ENCODE measurements at regions not wholly inside any gene's neighbourhood (a gene's known extent, or its start where the extent isn't known, plus 50 kb on each side); places are given as distances from the start of the nearest gene placed in this dataset.

- TF ChIP-seq EZH2 (IDR thresholded peaks at IDR 0.05; ENCODE audit: insufficient read depth, poor library complexity, severe bottlenecking) = no peak
- no peak for TF ChIP-seq EZH2phosphoT487 (IDR thresholded peaks at IDR 0.05; ENCODE audit: insufficient read depth, low read depth)
- DNase-seq = no peak
- no peak overlapping the region for H3K27ac ChIP-seq
- no peaks in the 10 kb centered on the region for H3K4me1 ChIP-seq (ENCODE audit: insufficient read depth)
- no peaks in the 10 kb centered on the region for H4K20me1 ChIP-seq (ENCODE audit: insufficient read depth)
- H3K36me3 ChIP-seq (ENCODE audit: low read depth) = no peaks in the 10 kb centered on the region
- WGBS, 2 experiments (ENCODE audit: low coverage in 1 of 2, low lambda C conversion rate in 2 of 2, missing lambda C conversion rate in 2 of 2) = 8 to 10% methylated on average over 3 of the region's 3 CpGs
- no peaks in the 10 kb centered on the region for H3K9me2 ChIP-seq (ENCODE audit: insufficient read depth)
- in situ Hi-C loops (cut with MboI) = no loop called here
- no peaks in the 10 kb centered on the region for H3K79me2 ChIP-seq (ENCODE audit: insufficient read depth)
- no peaks in the 10 kb centered on the region for H3K27me3 ChIP-seq (replicated peaks; ENCODE audit: insufficient read depth)
- no peak overlapping the region for H3K4me2 ChIP-seq (ENCODE audit: unreplicated experiment)
- H3K4me3 ChIP-seq = no peak overlapping the region
- H3F3A ChIP-seq (ENCODE audit: insufficient read depth) = no peaks in the 10 kb centered on the region
- H2AFZ ChIP-seq = no peak overlapping the region
- no peak overlapping the region for H3K9ac ChIP-seq
- H3K9me3 ChIP-seq (ENCODE audit: low read depth) = no peaks in the 10 kb centered on the region
These were observed 77.9 kb upstream of the AVPR1A start for GRCh38 chr12:63228853-63229252.

DNA sequence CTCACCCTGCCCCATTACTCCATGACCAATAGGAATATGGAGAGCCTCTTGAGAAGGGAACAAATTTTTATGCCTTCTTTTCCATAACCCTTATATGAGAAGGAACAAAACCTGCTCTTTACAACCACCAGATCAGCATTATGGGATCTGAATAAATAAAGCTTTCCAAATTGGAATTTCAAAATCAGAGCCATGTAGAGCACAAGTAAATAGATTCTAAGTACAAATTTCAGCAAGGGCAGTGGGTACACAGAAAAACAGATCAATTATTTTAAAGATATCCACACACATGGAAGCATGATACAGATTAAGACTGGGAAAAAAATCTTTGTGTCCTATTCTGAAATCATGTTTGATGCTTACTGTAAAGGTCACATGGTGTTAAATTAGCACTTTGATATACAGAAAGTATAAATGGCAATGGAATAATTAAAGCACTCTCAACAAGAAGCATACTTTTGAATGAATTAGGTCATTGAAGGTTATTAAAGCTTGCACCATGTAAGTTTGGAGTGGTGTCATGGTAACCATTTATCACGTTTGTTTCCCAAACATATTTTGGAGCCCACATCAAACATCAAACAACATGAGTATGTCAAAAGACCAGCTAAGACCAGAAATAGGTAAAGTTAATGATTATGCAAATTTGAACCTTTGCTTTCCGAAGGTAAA is 75.9 kb upstream of the AVPR1A start:
- no peak for DNase-seq

DNA sequence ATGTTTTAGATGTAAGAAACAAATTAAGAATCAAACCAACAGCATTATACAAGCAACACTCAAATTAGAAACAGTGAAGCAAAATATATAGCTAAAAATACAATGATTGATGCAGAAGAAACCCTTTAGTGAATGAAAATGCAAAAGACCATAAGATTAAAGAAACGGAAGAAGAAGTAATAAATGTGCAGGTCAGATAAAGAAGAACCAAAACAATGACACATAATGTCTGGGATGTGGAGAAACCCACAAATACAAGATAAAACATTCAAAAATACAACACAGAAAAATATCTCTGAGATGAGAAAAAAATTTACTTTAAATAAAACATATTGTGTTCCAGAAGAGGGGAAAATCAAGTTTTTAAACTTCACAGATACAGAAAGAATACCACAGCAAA is 73.4 kb upstream of the AVPR1A start:
- in situ Hi-C loops (cut with MboI) = no loop called here
- Histone ChIP-seq H3K4me1 (ENCODE audit: insufficient read depth) (no peaks in the 10 kb centered on the region), H3K9ac (no peak overlapping the region), H3K79me2 (ENCODE audit: insufficient read depth) (no peaks in the 10 kb centered on the region), H3F3A (ENCODE audit: insufficient read depth) (no peaks in the 10 kb centered on the region), H3K27ac (no peak overlapping the region), H3K36me3 (ENCODE audit: low read depth) (no peaks in the 10 kb centered on the region), H2AFZ (no peak overlapping the region), H3K4me3 (no peak overlapping the region), H3K9me2 (ENCODE audit: insufficient read depth) (no peaks in the 10 kb centered on the region), H3K4me2 (ENCODE audit: unreplicated experiment) (no peak overlapping the region), H3K9me3 (ENCODE audit: low read depth) (no peaks in the 10 kb centered on the region), H3K27me3 (replicated peaks; ENCODE audit: insufficient read depth) (no peaks in the 10 kb centered on the region), H4K20me1 (ENCODE audit: insufficient read depth) (no peaks in the 10 kb centered on the region)
- 13 to 30% methylated on average over 1 of the region's 1 CpG for WGBS, 2 experiments (ENCODE audit: low coverage in 1 of 2, low lambda C conversion rate in 2 of 2, missing lambda C conversion rate in 2 of 2)
- no peak for DNase-seq
- TF ChIP-seq EZH2 (IDR thresholded peaks at IDR 0.05; ENCODE audit: insufficient read depth, poor library complexity, severe bottlenecking) (no peak), EZH2phosphoT487 (IDR thresholded peaks at IDR 0.05; ENCODE audit: insufficient read depth, low read depth) (no peak)

More for the DNA sequence above, 75.9 kb upstream of the AVPR1A start:
- H3K9ac ChIP-seq = no peak overlapping the region
- no peaks in the 10 kb centered on the region for H4K20me1 ChIP-seq (ENCODE audit: insufficient read depth)
- H3K36me3 ChIP-seq (ENCODE audit: low read depth) = no peaks in the 10 kb centered on the region
- no peak for TF ChIP-seq EZH2 (IDR thresholded peaks at IDR 0.05; ENCODE audit: insufficient read depth, poor library complexity, severe bottlenecking)
- no peak for TF ChIP-seq EZH2phosphoT487 (IDR thresholded peaks at IDR 0.05; ENCODE audit: insufficient read depth, low read depth)
- H3K9me2 ChIP-seq (ENCODE audit: insufficient read depth) = no peaks in the 10 kb centered on the region
- WGBS, 2 experiments (ENCODE audit: low coverage in 1 of 2, low lambda C conversion rate in 2 of 2, missing lambda C conversion rate in 2 of 2) = 24 to 30% methylated on average over 2 of the region's 2 CpGs
- H3K9me3 ChIP-seq (ENCODE audit: low read depth) = no peaks in the 10 kb centered on the region
- no peak overlapping the region for H3K27ac ChIP-seq
- no peak overlapping the region for H3K4me2 ChIP-seq (ENCODE audit: unreplicated experiment)
- no peak overlapping the region for H3K4me3 ChIP-seq
- H2AFZ ChIP-seq = no peak overlapping the region
- in situ Hi-C loops (cut with MboI) = no loop called here
- no peaks in the 10 kb centered on the region for H3K79me2 ChIP-seq (ENCODE audit: insufficient read depth)
- H3K4me1 ChIP-seq (ENCODE audit: insufficient read depth) = no peaks in the 10 kb centered on the region
- H3K27me3 ChIP-seq (replicated peaks; ENCODE audit: insufficient read depth) = no peaks in the 10 kb centered on the region
- H3F3A ChIP-seq (ENCODE audit: insufficient read depth) = no peaks in the 10 kb centered on the region

DNA sequence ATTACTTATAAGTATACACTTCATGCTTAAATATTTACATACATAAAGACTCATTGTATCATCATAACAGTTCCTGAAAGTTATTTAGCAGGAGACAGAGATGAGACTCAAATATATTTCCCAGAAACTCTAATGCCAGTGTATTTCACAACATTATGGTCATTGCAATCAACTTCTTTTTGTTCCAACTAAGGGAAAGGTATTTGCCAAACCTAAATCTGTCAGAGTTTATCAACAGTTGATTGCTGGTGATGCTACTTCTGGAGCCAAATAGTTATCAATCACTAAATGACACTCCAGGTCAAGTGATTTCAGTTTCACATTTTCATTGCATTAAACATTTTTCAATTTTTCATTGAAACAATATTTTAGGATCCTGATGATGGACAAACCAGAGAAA is 72.1 kb upstream of the AVPR1A start:
- in situ Hi-C loops (cut with MboI) = no loop called here
- no peak for DNase-seq

GRCh38 chr12:63222582-63222981 is 71.6 kb upstream of the AVPR1A start:
- H4K20me1 ChIP-seq (ENCODE audit: insufficient read depth) = no peaks in the 10 kb centered on the region
- H3F3A ChIP-seq (ENCODE audit: insufficient read depth) = no peaks in the 10 kb centered on the region
- H3K4me1 ChIP-seq (ENCODE audit: insufficient read depth) = no peaks in the 10 kb centered on the region
- H2AFZ ChIP-seq = no peak overlapping the region
- no peak overlapping the region for H3K27ac ChIP-seq
- DNase-seq = no peak
- no peaks in the 10 kb centered on the region for H3K9me3 ChIP-seq (ENCODE audit: low read depth)
- H3K79me2 ChIP-seq (ENCODE audit: insufficient read depth) = no peaks in the 10 kb centered on the region
- TF ChIP-seq EZH2 (IDR thresholded peaks at IDR 0.05; ENCODE audit: insufficient read depth, poor library complexity, severe bottlenecking) = no peak
- TF ChIP-seq EZH2phosphoT487 (IDR thresholded peaks at IDR 0.05; ENCODE audit: insufficient read depth, low read depth) = no peak
- 6 to 8% methylated on average over 3 of the region's 3 CpGs for WGBS, 2 experiments (ENCODE audit: low coverage in 1 of 2, low lambda C conversion rate in 2 of 2, missing lambda C conversion rate in 2 of 2)
- no peaks in the 10 kb centered on the region for H3K36me3 ChIP-seq (ENCODE audit: low read depth)
- H3K9me2 ChIP-seq (ENCODE audit: insufficient read depth) = no peaks in the 10 kb centered on the region
- H3K27me3 ChIP-seq (replicated peaks; ENCODE audit: insufficient read depth) = no peaks in the 10 kb centered on the region
- in situ Hi-C loops (cut with MboI) = no loop called here
- H3K4me2 ChIP-seq (ENCODE audit: unreplicated experiment) = no peak overlapping the region
- no peak overlapping the region for H3K9ac ChIP-seq
- no peak overlapping the region for H3K4me3 ChIP-seq

More for the DNA sequence above, 72.1 kb upstream of the AVPR1A start:
- no peak overlapping the region for H2AFZ ChIP-seq
- H3K79me2 ChIP-seq (ENCODE audit: insufficient read depth) = no peaks in the 10 kb centered on the region
- no peaks in the 10 kb centered on the region for H3K9me3 ChIP-seq (ENCODE audit: low read depth)
- no peak overlapping the region for H3K4me3 ChIP-seq
- TF ChIP-seq EZH2 (IDR thresholded peaks at IDR 0.05; ENCODE audit: insufficient read depth, poor library complexity, severe bottlenecking) (no peak), EZH2phosphoT487 (IDR thresholded peaks at IDR 0.05; ENCODE audit: insufficient read depth, low read depth) (no peak)
- H3K9ac ChIP-seq = no peak overlapping the region
- H3K36me3 ChIP-seq (ENCODE audit: low read depth) = no peaks in the 10 kb centered on the region
- no peak overlapping the region for H3K27ac ChIP-seq
- H3K4me1 ChIP-seq (ENCODE audit: insufficient read depth) = no peaks in the 10 kb centered on the region
- H3K9me2 ChIP-seq (ENCODE audit: insufficient read depth) = no peaks in the 10 kb centered on the region
- H3K4me2 ChIP-seq (ENCODE audit: unreplicated experiment) = no peak overlapping the region
- no peaks in the 10 kb centered on the region for H3F3A ChIP-seq (ENCODE audit: insufficient read depth)
- H3K27me3 ChIP-seq (replicated peaks; ENCODE audit: insufficient read depth) = no peaks in the 10 kb centered on the region
- H4K20me1 ChIP-seq (ENCODE audit: insufficient read depth) = no peaks in the 10 kb centered on the region
